ENCODE measurements at regions not wholly inside any gene's neighbourhood (a gene's known extent, or its start where the extent isn't known, plus 50 kb on each side); places are given as distances from the start of the nearest gene placed in this dataset.

DNA sequence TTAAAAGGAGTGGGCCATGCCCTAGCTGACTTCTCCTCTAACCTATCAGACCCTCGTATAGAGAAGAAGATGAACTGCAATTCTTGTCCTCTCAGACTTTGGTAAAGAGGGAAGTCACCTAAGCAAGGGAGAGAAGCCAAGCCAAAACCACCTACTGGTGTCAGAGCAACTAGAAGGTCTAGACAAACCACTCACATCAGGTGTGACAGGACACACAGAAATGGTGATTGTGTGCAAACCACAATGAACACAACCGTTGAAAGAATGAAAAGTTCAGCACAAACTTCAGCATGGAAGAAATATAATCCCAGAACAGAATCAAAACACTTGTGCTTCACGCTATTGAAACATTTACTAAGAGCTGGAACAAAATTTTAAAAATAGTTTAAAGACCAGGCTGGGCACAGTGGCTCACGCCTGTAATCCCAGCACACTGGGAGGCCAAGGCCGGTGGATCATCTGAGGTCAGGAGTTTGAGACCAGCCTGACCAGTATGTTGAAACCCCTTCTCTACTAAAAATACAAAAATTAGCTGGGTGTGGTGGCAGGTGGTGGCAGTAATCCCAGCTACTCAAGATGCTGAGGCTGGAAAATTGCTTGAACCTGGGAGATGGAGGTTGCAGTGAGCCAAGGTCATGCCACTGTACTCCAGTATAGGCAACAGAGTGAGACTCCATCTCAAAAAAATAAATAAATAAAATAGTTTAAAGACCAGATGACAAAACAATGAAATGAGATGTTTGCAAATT lies 56.2 kb upstream of the NTF3 start:
- TF ChIP-seq CTCF (conservative IDR thresholded peaks at IDR 0.05; ENCODE audit: low read depth in 2 of 2) (no peak), EZH2 (IDR thresholded peaks at IDR 0.05; ENCODE audit: low read depth, unreplicated experiment) (no peak), POLR2AphosphoS5 (IDR thresholded peaks at IDR 0.05; ENCODE audit: low read depth) (no peak)
